ENCODE measurements at regions not wholly inside any gene's neighbourhood (a gene's known extent, or its start where the extent isn't known, plus 50 kb on each side); places are given as distances from the start of the nearest gene placed in this dataset.

- no peak for TF ChIP-seq EGR1 (IDR thresholded peaks at IDR 0.05; ENCODE audit: low read depth in 2 of 2)
- no peak overlapping the region for H3K4me3 ChIP-seq (ENCODE audit: low read depth in 1 of 3, low read length in 3 of 3)
- H3K27me3 ChIP-seq (ENCODE audit: control insufficient read depth in 4 of 4, insufficient read depth in 4 of 4, low read length in 3 of 4) = no peaks in the 10 kb centered on the region
- H3K9ac ChIP-seq (ENCODE audit: low read depth in 1 of 2, low read length in 2 of 2) = no peak overlapping the region
- 65% methylated on average over 4 of the region's 4 CpGs for WGBS
- no peaks in the 10 kb centered on the region for H3K36me3 ChIP-seq (ENCODE audit: control insufficient read depth in 4 of 4, insufficient read depth in 3 of 4, low read depth in 1 of 4, low read length in 3 of 4)
- no peaks in the 10 kb centered on the region for H3K4me1 ChIP-seq (ENCODE audit: control insufficient read depth in 4 of 4, insufficient read depth in 4 of 4, low read length in 3 of 4)
- no peak overlapping the region for H3K27ac ChIP-seq (ENCODE audit: low read depth in 1 of 2, low read length in 2 of 2)
- H3K9me3 ChIP-seq (ENCODE audit: control insufficient read depth in 4 of 4, low read length in 3 of 4) = no peaks in the 10 kb centered on the region
- DNase-seq (ENCODE audit: low spot score) = no peak
These were observed 233.1 kb downstream of the CBLN1 start for GRCh38 chr16:49048557-49048956.

- H3K36me3 ChIP-seq (ENCODE audit: control insufficient read depth in 4 of 4, insufficient read depth in 3 of 4, low read depth in 1 of 4, low read length in 3 of 4) = no peaks in the 10 kb centered on the region
- H3K27me3 ChIP-seq (ENCODE audit: control insufficient read depth in 4 of 4, insufficient read depth in 4 of 4, low read length in 3 of 4) = no peaks in the 10 kb centered on the region
- H3K4me1 ChIP-seq (ENCODE audit: control insufficient read depth in 4 of 4, insufficient read depth in 4 of 4, low read length in 3 of 4) = no peaks in the 10 kb centered on the region
- 93% methylated on average over 2 of the region's 2 CpGs for WGBS
- no peaks in the 10 kb centered on the region for H3K9me3 ChIP-seq (ENCODE audit: control insufficient read depth in 4 of 4, low read length in 3 of 4)
- H3K9ac ChIP-seq (ENCODE audit: low read depth in 1 of 2, low read length in 2 of 2) = no peak overlapping the region
- H3K4me3 ChIP-seq (ENCODE audit: low read depth in 1 of 3, low read length in 3 of 3) = no peak overlapping the region
- H3K27ac ChIP-seq (ENCODE audit: low read depth in 1 of 2, low read length in 2 of 2) = no peak overlapping the region
- TF ChIP-seq CTCF (IDR thresholded peaks at IDR 0.05; ENCODE audit: low read depth, low read length, missing input control) = no peak
- TF ChIP-seq HNF4G (IDR thresholded peaks at IDR 0.05) = no peak
- no peak for TF ChIP-seq SP1 (IDR thresholded peaks at IDR 0.05)
- no peak for TF ChIP-seq YY1 (IDR thresholded peaks at IDR 0.05)
- no peak for TF ChIP-seq RAD21 (IDR thresholded peaks at IDR 0.05)
- no peak for TF ChIP-seq HNF4A (conservative IDR thresholded peaks at IDR 0.05)
- TF ChIP-seq ATF3 (IDR thresholded peaks at IDR 0.05) = no peak
- no peak for TF ChIP-seq NR2F2 (IDR thresholded peaks at IDR 0.05)
- TF ChIP-seq REST (IDR thresholded peaks at IDR 0.05) = no peak
- TF ChIP-seq JUND (IDR thresholded peaks at IDR 0.05) = no peak
- TF ChIP-seq RXRA (IDR thresholded peaks at IDR 0.05) = no peak
- no peak for TF ChIP-seq EGR1 (IDR thresholded peaks at IDR 0.05; ENCODE audit: low read depth in 2 of 2)
- TF ChIP-seq FOXA2 (IDR thresholded peaks at IDR 0.05) = no peak
- TF ChIP-seq ZBTB33 (IDR thresholded peaks at IDR 0.05) = no peak
- TF ChIP-seq MAX (IDR thresholded peaks at IDR 0.05) = no peak
- TF ChIP-seq TAF1 (conservative IDR thresholded peaks at IDR 0.05) = no peak
- no peak for DNase-seq (ENCODE audit: low spot score)
These were observed 245.5 kb downstream of the CBLN1 start for GRCh38 chr16:49036126-49036525.
